Stimulated activated CD4-positive, alpha-beta T cell treated with anti-CD3 and anti-CD28 coated beads, Interleukin-4, amount 100 ng/mL, for 1 hour (primary cell): ENCODE measurements at regions not wholly inside any gene's neighbourhood (a gene's known extent, or its start where the extent isn't known, plus 50 kb on each side); places are given as distances from the start of the nearest gene placed in this dataset.
"Not testable (repeated sequence)": the region's sequence is repeated elsewhere in the genome, so short reads cannot be mapped to it uniquely, and the experiment has no call there.

Experiments used
- DNase-seq: peaks from one replicate; pipeline ENCODE4 v3.0.0-alpha.2; 2020

DNA sequence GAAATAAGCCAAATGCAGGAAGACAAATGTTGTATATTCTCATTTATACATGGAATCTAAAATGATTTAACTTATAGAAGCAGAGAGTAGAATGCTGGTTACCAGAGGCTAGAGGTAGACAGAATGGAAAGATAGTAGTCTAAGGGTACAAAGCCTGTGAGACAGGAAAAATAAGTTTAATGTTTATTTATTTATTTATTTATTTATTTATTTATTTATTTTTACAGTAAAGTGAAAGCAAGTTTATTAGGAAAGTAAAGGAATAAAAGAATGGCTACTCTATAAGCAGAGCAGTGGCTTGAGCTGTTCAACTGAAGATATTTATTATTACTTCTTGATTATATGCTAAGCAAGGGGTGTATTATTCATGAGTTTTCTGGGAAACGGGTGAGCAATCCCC lies 203.2 kb downstream of the LAS1L start:
- no peak for DNase-seq

GRCh38 chrX:65300104-65300809 lies 234.3 kb downstream of the LAS1L start:
- no peak for DNase-seq

DNA sequence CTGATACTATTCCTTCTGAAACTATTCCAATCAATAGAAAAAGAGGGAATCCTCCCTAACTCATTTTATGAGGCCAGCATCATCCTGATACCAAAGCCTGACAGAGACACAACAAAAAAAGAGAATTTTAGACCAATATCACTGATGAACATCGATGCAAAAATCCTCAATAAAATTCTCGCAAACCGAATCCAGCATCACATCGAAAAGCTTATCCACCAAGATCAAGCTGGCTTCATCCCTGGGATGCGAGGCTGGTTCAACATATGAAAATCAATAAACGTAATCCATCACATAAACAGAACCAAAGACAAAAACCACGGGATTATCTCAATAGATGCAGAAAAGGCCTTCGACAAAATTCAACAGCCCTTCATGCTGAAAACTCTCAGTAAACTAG lies 251.7 kb downstream of the LAS1L start:
- DNase-seq: not testable (repeated sequence)

GRCh38 chrX:65273152-65273551 lies 261.4 kb downstream of the LAS1L start:
- DNase-seq: no peak

DNA sequence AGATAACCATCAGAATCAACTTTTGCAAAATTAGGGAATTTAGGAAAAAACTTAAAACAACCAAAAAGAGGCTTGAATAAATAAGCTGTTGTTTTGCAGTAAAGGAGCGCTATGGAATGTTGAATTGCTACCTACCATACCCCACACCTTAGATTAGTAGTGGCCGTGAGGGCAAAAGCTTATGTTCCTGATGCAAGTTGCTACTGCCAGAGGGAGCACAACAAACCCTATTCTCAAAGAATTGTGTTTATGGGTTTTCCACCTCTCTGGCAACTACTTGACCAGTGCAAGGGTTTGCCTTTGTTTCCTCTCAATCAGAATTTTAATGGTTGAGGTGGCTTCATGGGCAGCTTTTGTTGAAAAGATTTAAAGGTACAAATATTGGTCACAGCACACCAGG lies 268.1 kb downstream of the LAS1L start:
- no peak for DNase-seq

DNA sequence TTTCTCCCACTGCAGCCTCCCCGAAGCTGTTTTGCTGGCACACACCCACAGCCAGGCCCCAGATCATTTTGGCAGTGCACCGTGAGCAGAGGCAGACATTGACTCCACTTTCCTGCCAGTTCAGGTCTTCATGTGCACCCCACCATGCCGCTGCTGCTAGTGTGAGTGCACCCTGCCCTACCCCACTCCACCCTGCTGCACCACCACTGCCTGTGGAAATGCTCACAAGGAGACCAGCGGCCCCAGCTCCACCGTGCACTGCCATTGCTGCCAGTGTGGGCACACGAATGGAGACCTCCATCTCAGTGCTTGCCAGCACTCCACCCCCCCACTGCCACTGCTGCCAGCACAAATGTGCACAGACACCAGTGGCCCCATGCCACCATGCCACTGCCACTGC lies 277.6 kb upstream of the ZC4H2 start:
- DNase-seq: no peak

- no peak for DNase-seq
These were observed 264.9 kb upstream of the ZC4H2 start for GRCh38 chrX:65241059-65241721.

DNA sequence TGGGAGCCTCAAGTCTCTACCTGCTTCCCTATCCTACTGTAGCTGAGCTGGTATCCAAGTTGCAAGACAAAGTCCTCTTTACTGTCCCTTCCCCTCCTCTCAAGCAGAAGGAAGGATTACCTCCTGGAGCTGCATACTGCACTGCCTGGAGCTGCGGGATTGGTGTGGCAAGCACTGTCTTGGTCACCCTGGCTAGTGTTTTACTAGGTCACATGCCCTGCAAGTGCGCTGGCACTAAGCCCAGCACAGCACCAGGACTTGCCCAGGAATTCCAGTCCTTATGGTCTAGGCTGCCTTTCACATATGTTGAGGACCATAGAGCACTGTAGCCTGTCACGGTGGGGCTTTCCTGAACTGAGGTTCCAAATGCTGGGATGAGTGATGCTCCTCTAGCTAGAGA lies 227.3 kb upstream of the ZC4H2 start:
- no peak for DNase-seq

GRCh38 chrX:65196758-65197360 lies 220.6 kb upstream of the ZC4H2 start:
- peak; percentile 1 for DNase-seq

GRCh38 chrX:65195621-65196020 lies 219.4 kb upstream of the ZC4H2 start:
- no peak for DNase-seq

DNA sequence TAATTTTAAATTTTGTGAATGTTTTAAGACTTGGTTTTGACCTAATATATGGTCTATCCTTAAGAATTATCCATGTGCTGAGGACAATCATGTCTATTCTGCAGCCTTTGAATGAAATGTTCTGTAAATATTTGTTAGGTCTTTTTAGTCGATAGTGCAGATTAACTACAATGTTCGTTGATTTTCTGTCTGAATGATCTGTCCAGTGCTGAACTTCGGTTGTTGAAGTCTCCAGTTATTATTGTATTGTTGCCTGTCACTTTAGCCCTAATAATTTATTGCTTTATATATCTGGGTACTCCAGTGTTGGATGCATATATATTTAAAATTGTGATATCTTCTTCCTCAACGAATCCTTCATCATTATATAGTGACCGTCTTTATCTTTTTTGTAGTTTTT lies 218.3 kb upstream of the ZC4H2 start:
- no peak for DNase-seq

GRCh38 chrX:65163325-65163724 lies 187.1 kb upstream of the ZC4H2 start:
- DNase-seq: not testable (repeated sequence)

GRCh38 chrX:65148232-65148631 lies 172.0 kb upstream of the ZC4H2 start:
- DNase-seq: no peak

GRCh38 chrX:65136424-65136823 lies 160.2 kb upstream of the ZC4H2 start:
- no peak for DNase-seq

- DNase-seq: no peak
These were observed 151.6 kb upstream of the ZC4H2 start for GRCh38 chrX:65127842-65128241.

DNA sequence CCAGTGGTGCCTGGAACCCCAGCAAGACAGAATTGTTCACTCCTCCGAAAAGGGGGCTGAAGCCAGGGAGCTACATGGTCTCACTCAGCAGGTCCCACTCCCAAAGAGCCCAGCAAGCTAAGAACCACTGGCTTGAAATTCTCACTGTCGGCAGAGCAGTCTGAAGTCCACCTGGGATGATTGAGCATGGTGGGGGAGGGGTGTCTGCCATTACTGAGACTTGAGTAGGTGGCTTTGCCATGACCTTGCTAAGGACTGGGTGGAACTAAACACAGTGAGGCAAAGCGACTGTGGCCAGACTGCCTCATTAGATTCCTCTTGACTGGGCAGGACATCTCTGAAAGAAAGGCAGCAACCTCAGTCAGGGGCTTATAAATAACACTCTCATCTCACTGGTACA lies 122.6 kb upstream of the ZC4H2 start:
- DNase-seq: no peak

GRCh38 chrX:65093658-65094057 lies 117.4 kb upstream of the ZC4H2 start:
- no peak for DNase-seq

DNA sequence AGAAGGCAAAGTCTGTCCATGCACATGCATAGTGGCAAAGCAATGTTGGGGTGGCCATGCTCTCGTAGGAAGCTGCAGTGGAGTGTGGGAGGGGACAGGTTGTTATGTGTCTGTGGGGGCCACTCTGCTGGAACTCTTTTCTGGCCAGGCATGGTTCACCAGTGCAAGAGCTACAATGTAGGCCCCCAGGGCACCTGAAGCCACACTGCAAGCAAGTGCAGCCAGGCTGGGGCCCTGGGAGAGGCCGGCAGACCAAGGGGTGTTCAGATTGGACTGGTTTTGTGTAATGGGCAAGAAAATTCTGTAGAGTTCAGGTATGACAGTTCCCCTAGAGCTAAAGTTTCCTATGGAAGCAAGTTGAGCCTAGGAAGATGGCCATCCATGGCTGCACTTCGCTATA lies 97.0 kb upstream of the ZC4H2 start:
- no peak for DNase-seq

DNA sequence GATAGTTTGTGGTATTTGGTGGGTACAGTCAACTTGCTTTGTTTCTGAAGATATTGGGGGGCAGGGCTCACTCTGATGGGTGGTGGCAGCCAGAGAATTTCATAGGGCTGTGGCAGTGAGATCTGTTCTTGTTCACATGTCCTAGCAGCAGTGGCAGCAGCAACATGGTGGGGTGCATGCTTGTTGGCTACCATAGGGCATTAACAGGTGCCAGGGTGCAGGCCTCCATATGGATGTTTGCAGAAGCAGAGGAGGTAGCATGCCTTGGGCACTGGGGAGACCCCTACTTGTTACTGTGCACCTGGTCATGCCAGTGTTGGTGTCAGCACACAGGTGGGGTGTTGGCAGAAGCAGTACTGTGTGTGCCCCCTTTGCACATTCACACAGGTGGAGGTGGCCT lies 96.3 kb upstream of the ZC4H2 start:
- DNase-seq: no peak

- DNase-seq: not testable (repeated sequence)
These were observed 82.4 kb upstream of the ZC4H2 start for GRCh38 chrX:65058626-65059025.

GRCh38 chrX:65045001-65045400 lies 68.8 kb upstream of the ZC4H2 start:
- no peak for DNase-seq

DNA sequence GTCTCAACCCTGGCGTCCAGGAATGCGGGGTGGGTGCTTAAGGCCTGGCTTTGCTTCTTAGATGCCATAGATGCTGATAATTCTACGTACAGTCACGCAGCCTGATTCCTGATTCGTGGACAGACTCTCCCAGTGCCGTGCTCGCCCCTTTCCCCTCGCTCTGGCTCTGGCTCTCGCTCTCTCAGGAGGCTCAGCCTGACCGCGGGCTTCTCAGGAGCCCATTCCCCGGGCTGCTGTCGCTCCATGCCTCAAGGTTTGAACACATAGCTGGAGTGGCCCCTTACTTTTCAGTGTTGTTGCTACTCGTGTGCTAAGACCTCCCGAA lies 59.2 kb upstream of the ZC4H2 start:
- DNase-seq: no peak

- DNase-seq: peak; percentile 82
These were observed 58.6 kb upstream of the ZC4H2 start, which contains the start of gene ZC3H12B for GRCh38 chrX:65034668-65035445. ZC3H12B (plus strand) TSS chrX:65034826.

- no peak for DNase-seq
These were observed 58.0 kb upstream of the ZC4H2 start for GRCh38 chrX:65034292-65034667.
